WTC11 (cell line): ENCODE measurements at regions not wholly inside any gene's neighbourhood (a gene's known extent, or its start where the extent isn't known, plus 50 kb on each side); places are given as distances from the start of the nearest gene placed in this dataset.

ENCODE experiments used
- ATAC-seq: fragments of 200-7000 bp; cut with Tn5 transposase; 2 replicates; pipeline ENCODE4 v1.10.0; 2021; ENCODE audit warnings: mild to moderate bottlenecking, moderate library complexity
- CTCF ChIA-PET: fragments of 300-600 bp; sonication (Branson Sonifier 250); formaldehyde crosslinking; loops from one replicate; lab custom pipeline; 2021; ENCODE audit warnings: antibody characterized with exemption; lab: Charles Lee
- POLR2A ChIA-PET: fragments of 350-600 bp; sonication (Branson Sonifier 250); formaldehyde crosslinking; loops from one replicate; lab custom pipeline; 2021; ENCODE audit warnings: antibody characterized with exemption; lab: Charles Lee
- DNase-seq: peaks from one replicate; pipeline ENCODE4 v3.0.0; 2021; ENCODE audit warnings: low spot score
- H3K27ac Mint-ChIP-seq: 2 replicates; pipeline ENCODE4 v1.8.0; 2021; ENCODE audit warnings: mixed read lengths
- H3K27me3 Mint-ChIP-seq: 2 replicates; pipeline ENCODE4 v1.8.0; 2021; ENCODE audit warnings: low read depth, mild to moderate bottlenecking, moderate library complexity, mixed read lengths
- H3K36me3 Mint-ChIP-seq: 2 replicates; pipeline ENCODE4 v1.8.0; 2021; ENCODE audit warnings: mixed read lengths
- H3K4me1 Mint-ChIP-seq: 2 replicates; pipeline ENCODE4 v1.8.0; 2022; ENCODE audit warnings: mixed read lengths
- H3K4me3 Mint-ChIP-seq: 2 replicates; pipeline ENCODE4 v1.8.0; 2021; ENCODE audit warnings: mild to moderate bottlenecking, moderate library complexity, mixed read lengths
- H3K9me3 Mint-ChIP-seq: 2 replicates; pipeline ENCODE4 v1.8.0; 2021; ENCODE audit warnings: mixed read lengths
- AFF4 ChIP-seq: sonication (generic); formaldehyde crosslinking; IDR thresholded peaks from 2 replicates; pipeline ENCODE4 v1.8.1; 2023; ENCODE audit warnings: mild to moderate bottlenecking, missing genetic modification reagents, borderline replicate concordance
- ELF4 ChIP-seq: sonication (generic); formaldehyde crosslinking; IDR thresholded peaks from 2 replicates; pipeline ENCODE4 v1.8.1; 2022; ENCODE audit warnings: low read depth, mild to moderate bottlenecking, moderate library complexity, missing genetic modification reagents
- ESRRA ChIP-seq: sonication (generic); formaldehyde crosslinking; IDR thresholded peaks from 2 replicates; pipeline ENCODE4 v1.8.1; 2022; ENCODE audit warnings: mild to moderate bottlenecking, missing genetic modification reagents, borderline replicate concordance
- HMGA2 ChIP-seq: fragments of 250-450 bp; sonication (Bioruptor Pico); IDR thresholded peaks from 2 replicates; pipeline ENCODE4 v1.4.0; 2021; ENCODE audit warnings: mild to moderate bottlenecking, moderate library complexity
- IRF1 ChIP-seq: sonication (generic); formaldehyde crosslinking; IDR thresholded peaks from 2 replicates; pipeline ENCODE4 v1.8.0; 2023; ENCODE audit warnings: missing genetic modification reagents
- JAZF1 ChIP-seq: fragments of 250-450 bp; sonication (Bioruptor Pico); IDR thresholded peaks from 2 replicates; pipeline ENCODE4 v1.9.0; 2021; ENCODE audit warnings: moderate library complexity, mild to moderate bottlenecking, inconsistent platforms
- JUN ChIP-seq: sonication (generic); formaldehyde crosslinking; IDR thresholded peaks from 2 replicates; pipeline ENCODE4 v1.8.0; 2023; ENCODE audit warnings: mild to moderate bottlenecking, missing genetic modification reagents
- NR3C1 ChIP-seq: sonication (generic); formaldehyde crosslinking; conservative IDR thresholded peaks from 2 replicates; pipeline ENCODE4 v1.8.1; 2023; ENCODE audit warnings: low read depth, mild to moderate bottlenecking, missing genetic modification reagents
- RORB ChIP-seq: fragments of 250-450 bp; sonication (Bioruptor Pico); IDR thresholded peaks from 2 replicates; pipeline ENCODE4 v1.9.0; 2021; ENCODE audit warnings: mild to moderate bottlenecking
- SOX15 ChIP-seq: fragments of 250-450 bp; sonication (Bioruptor Pico); IDR thresholded peaks from 2 replicates; pipeline ENCODE4 v1.9.0; 2021; ENCODE audit warnings: mild to moderate bottlenecking
- ZNF263 ChIP-seq: sonication (generic); formaldehyde crosslinking; IDR thresholded peaks from 2 replicates; pipeline ENCODE4 v1.8.1; 2022; ENCODE audit warnings: low read depth, mild to moderate bottlenecking, moderate library complexity, missing genetic modification reagents
- ZNF281 ChIP-seq: sonication (generic); formaldehyde crosslinking; IDR thresholded peaks from 2 replicates; pipeline ENCODE4 v1.8.0; 2023; ENCODE audit warnings: mild to moderate bottlenecking, missing genetic modification reagents
- ZNF317 ChIP-seq: sonication (generic); formaldehyde crosslinking; IDR thresholded peaks from 2 replicates; pipeline ENCODE4 v1.8.1; 2023; ENCODE audit warnings: low read depth, mild to moderate bottlenecking, moderate library complexity, missing genetic modification reagents, borderline replicate concordance
- ZNF425 ChIP-seq: fragments of 250-450 bp; sonication (Bioruptor Pico); conservative IDR thresholded peaks from 2 replicates; pipeline ENCODE4 v1.9.0; 2021; ENCODE audit warnings: mild to moderate bottlenecking
- TF ChIP-seq, protein P1 (sequence below): sonication (generic); formaldehyde crosslinking; IDR thresholded peaks from 2 replicates; pipeline ENCODE4 v1.8.0; 2022; ENCODE audit warnings: mild to moderate bottlenecking, missing genetic modification reagents
- TF ChIP-seq, protein P2 (sequence below): sonication (generic); formaldehyde crosslinking; IDR thresholded peaks from 2 replicates; pipeline ENCODE4 v1.8.0; 2023; ENCODE audit warnings: missing genetic modification reagents, mild to moderate bottlenecking, borderline replicate concordance
- TF ChIP-seq, protein P3 (sequence below): sonication (generic); formaldehyde crosslinking; IDR thresholded peaks from 2 replicates; pipeline ENCODE4 v1.8.1; 2023; ENCODE audit warnings: mild to moderate bottlenecking, missing genetic modification reagents
- TF ChIP-seq, protein P4 (sequence below): sonication (generic); formaldehyde crosslinking; IDR thresholded peaks from 2 replicates; pipeline ENCODE4 v1.8.0; 2022; ENCODE audit warnings: mild to moderate bottlenecking, missing genetic modification reagents

- Mint-ChIP-seq H3K4me1 (peaks cover 3% of the 10 kb centered on the region; the same call in 1 of the 2 replicates), H3K9me3 (peaks cover 18% of the 10 kb centered on the region), H3K4me3 (no peak overlapping the region), H3K36me3 (peaks cover 10% of the 10 kb centered on the region), H3K27me3 (no peaks in the 10 kb centered on the region), H3K27ac (no peak overlapping the region)
- DNase-seq = no peak
- ChIA-PET POLR2A (no interaction called here), CTCF (interaction anchor here (0.6 to 0.9 kb wide), 2 partner anchors 527 to 1112 kb away, joined by 3 read pairs; no protein-coding TSS in a partner anchor)
- ATAC-seq = no peak
- TF ChIP-seq IRF1 (CRISPR knock-in tag) (no peak), ZNF263 (CRISPR knock-in tag) (no peak), ELF4 (CRISPR knock-in tag) (no peak), SOX15 (CRISPR knock-in tag) (no peak), NR3C1 (no peak), ZNF281 (CRISPR knock-in tag) (no peak), AFF4 (CRISPR knock-in tag) (no peak), JAZF1 (CRISPR knock-in tag) (no peak), RORB (CRISPR knock-in tag) (no peak), HMGA2 (no peak), ZNF425 (CRISPR knock-in tag) (no peak), ESRRA (CRISPR knock-in tag) (no peak), ZNF317 (CRISPR knock-in tag) (no peak), JUN (CRISPR knock-in tag) (no peak)
- TF ChIP-seq, protein P1, sequence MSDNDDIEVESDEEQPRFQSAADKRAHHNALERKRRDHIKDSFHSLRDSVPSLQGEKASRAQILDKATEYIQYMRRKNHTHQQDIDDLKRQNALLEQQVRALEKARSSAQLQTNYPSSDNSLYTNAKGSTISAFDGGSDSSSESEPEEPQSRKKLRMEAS = no peak
- TF ChIP-seq, protein P2, sequence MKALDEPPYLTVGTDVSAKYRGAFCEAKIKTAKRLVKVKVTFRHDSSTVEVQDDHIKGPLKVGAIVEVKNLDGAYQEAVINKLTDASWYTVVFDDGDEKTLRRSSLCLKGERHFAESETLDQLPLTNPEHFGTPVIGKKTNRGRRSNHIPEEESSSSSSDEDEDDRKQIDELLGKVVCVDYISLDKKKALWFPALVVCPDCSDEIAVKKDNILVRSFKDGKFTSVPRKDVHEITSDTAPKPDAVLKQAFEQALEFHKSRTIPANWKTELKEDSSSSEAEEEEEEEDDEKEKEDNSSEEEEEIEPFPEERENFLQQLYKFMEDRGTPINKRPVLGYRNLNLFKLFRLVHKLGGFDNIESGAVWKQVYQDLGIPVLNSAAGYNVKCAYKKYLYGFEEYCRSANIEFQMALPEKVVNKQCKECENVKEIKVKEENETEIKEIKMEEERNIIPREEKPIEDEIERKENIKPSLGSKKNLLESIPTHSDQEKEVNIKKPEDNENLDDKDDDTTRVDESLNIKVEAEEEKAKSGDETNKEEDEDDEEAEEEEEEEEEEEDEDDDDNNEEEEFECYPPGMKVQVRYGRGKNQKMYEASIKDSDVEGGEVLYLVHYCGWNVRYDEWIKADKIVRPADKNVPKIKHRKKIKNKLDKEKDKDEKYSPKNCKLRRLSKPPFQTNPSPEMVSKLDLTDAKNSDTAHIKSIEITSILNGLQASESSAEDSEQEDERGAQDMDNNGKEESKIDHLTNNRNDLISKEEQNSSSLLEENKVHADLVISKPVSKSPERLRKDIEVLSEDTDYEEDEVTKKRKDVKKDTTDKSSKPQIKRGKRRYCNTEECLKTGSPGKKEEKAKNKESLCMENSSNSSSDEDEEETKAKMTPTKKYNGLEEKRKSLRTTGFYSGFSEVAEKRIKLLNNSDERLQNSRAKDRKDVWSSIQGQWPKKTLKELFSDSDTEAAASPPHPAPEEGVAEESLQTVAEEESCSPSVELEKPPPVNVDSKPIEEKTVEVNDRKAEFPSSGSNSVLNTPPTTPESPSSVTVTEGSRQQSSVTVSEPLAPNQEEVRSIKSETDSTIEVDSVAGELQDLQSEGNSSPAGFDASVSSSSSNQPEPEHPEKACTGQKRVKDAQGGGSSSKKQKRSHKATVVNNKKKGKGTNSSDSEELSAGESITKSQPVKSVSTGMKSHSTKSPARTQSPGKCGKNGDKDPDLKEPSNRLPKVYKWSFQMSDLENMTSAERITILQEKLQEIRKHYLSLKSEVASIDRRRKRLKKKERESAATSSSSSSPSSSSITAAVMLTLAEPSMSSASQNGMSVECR (CRISPR knock-in tag) = no peak
- TF ChIP-seq, protein P3, sequence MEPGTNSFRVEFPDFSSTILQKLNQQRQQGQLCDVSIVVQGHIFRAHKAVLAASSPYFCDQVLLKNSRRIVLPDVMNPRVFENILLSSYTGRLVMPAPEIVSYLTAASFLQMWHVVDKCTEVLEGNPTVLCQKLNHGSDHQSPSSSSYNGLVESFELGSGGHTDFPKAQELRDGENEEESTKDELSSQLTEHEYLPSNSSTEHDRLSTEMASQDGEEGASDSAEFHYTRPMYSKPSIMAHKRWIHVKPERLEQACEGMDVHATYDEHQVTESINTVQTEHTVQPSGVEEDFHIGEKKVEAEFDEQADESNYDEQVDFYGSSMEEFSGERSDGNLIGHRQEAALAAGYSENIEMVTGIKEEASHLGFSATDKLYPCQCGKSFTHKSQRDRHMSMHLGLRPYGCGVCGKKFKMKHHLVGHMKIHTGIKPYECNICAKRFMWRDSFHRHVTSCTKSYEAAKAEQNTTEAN (CRISPR knock-in tag) = no peak
- TF ChIP-seq, protein P4, sequence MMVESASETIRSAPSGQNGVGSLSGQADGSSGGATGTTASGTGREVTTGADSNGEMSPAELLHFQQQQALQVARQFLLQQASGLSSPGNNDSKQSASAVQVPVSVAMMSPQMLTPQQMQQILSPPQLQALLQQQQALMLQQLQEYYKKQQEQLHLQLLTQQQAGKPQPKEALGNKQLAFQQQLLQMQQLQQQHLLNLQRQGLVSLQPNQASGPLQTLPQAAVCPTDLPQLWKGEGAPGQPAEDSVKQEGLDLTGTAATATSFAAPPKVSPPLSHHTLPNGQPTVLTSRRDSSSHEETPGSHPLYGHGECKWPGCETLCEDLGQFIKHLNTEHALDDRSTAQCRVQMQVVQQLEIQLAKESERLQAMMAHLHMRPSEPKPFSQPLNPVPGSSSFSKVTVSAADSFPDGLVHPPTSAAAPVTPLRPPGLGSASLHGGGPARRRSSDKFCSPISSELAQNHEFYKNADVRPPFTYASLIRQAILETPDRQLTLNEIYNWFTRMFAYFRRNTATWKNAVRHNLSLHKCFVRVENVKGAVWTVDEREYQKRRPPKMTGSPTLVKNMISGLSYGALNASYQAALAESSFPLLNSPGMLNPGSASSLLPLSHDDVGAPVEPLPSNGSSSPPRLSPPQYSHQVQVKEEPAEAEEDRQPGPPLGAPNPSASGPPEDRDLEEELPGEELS (CRISPR knock-in tag) = no peak
These were observed 431.2 kb upstream of the SGCG start for GRCh38 chr13:22749626-22750025.
